ENCODE measurements at regions not wholly inside any gene's neighbourhood (a gene's known extent, or its start where the extent isn't known, plus 50 kb on each side); places are given as distances from the start of the nearest gene placed in this dataset.

DNA sequence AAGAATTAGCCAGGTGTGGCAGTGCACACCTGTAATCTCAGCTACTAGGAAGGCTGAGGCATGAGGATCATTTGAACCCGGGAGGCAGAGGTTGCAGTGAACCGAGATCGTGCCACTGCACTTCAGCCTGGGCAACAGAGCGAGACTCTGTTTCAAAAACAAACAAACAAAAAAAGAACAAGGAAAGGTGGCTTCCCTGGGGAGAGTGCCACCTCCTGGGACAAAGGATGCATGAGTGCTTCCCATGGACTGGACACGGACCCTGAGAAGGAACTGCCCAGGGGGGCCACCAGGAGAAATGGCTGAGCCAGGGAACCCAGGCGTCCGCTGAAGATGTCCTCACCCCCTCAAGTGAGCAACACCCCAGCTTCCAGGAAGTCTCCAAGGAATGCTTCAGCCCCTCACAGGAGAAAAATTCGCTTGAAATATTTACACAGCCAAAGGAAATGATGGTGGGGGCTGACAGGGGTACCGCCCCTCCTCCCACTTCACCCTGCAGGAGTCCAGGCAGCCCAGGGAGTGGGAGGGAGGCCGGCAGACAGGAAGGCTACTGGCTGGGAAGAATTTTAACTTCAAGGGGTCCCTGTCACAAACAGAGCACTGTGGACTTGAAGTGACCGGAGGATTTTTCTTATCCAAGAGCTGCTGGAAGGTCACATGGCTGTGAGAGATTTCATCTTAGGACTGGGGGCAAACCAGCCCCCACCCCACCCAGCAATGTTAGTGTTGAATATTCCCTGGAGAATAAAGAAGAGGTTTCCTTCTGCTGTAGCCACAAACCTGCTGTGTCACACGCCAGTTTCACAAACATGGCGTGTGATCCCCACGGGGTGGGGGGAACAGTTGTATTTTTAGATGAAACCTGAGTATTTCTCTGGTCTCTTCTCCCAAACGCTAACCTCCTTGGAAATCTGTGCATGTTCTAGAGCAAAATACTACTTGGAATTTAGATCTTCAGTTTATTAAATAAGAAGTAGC, 90.8 kb upstream of the SLC25A33 start:
- peaks cover 36% of the 10 kb centered on the region for H3K4me1 Mint-ChIP-seq (ENCODE audit: unreplicated experiment)
- peak overlapping the region; percentile 50 for H3K27ac Mint-ChIP-seq
- H3K9me3 Mint-ChIP-seq: no peaks in the 10 kb centered on the region
- TF ChIP-seq, protein P1, sequence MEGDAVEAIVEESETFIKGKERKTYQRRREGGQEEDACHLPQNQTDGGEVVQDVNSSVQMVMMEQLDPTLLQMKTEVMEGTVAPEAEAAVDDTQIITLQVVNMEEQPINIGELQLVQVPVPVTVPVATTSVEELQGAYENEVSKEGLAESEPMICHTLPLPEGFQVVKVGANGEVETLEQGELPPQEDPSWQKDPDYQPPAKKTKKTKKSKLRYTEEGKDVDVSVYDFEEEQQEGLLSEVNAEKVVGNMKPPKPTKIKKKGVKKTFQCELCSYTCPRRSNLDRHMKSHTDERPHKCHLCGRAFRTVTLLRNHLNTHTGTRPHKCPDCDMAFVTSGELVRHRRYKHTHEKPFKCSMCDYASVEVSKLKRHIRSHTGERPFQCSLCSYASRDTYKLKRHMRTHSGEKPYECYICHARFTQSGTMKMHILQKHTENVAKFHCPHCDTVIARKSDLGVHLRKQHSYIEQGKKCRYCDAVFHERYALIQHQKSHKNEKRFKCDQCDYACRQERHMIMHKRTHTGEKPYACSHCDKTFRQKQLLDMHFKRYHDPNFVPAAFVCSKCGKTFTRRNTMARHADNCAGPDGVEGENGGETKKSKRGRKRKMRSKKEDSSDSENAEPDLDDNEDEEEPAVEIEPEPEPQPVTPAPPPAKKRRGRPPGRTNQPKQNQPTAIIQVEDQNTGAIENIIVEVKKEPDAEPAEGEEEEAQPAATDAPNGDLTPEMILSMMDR (conservative IDR thresholded peaks at IDR 0.05): no peak
- no peak for DNase-seq (ENCODE audit: extremely low spot score, unreplicated experiment)
- H3K36me3 Mint-ChIP-seq: no peaks in the 10 kb centered on the region
- peak overlapping the region; percentile 54 for H3K4me3 Mint-ChIP-seq
- H3K27me3 Mint-ChIP-seq: no peaks in the 10 kb centered on the region

GRCh38 chr1:9449110-9449627, 90.1 kb upstream of the SLC25A33 start:
- H3K4me1 Mint-ChIP-seq (ENCODE audit: unreplicated experiment): peaks cover 36% of the 10 kb centered on the region
- peak overlapping the region; percentile 54 for H3K4me3 Mint-ChIP-seq

GRCh38 chr1:9449976-9450696, 89.1 kb upstream of the SLC25A33 start:
- Mint-ChIP-seq H3K4me3 (no peak overlapping the region), H3K4me1 (ENCODE audit: unreplicated experiment) (peaks cover 31% of the 10 kb centered on the region), H3K27ac (no peak overlapping the region), H3K36me3 (no peaks in the 10 kb centered on the region), H3K9me3 (no peaks in the 10 kb centered on the region), H3K27me3 (no peaks in the 10 kb centered on the region)
- TF ChIP-seq, protein P1 (conservative IDR thresholded peaks at IDR 0.05): no peak
- no peak for DNase-seq (ENCODE audit: extremely low spot score, unreplicated experiment)

More at GRCh38 chr1:9449110-9449627, 90.1 kb upstream of the SLC25A33 start:
- DNase-seq (ENCODE audit: extremely low spot score, unreplicated experiment): no peak
- TF ChIP-seq, protein P1 (conservative IDR thresholded peaks at IDR 0.05): no peak
- H3K9me3 Mint-ChIP-seq: no peaks in the 10 kb centered on the region
- no peaks in the 10 kb centered on the region for H3K27me3 Mint-ChIP-seq
- H3K36me3 Mint-ChIP-seq: no peaks in the 10 kb centered on the region
- H3K27ac Mint-ChIP-seq: peak overlapping the region; percentile 50

DNA sequence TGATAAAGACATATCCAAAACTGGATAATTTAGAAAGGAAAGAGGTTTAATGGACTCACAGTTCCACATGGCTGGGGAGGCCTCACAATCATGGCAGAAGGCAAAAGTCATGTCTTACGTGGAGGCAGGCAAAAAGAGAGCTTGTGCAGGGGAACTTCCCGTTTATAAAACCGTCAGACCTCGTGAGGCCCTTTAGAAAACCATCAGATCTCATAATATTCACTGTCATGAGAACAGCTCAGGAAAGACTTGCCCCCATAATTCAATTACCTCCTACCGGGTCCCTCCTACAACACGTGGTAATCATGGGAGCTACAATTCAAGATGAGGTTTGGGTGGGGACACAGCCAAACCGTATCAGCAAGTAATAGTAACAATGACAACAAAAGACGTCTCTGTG, 88.2 kb upstream of the SLC25A33 start:
- peaks cover 31% of the 10 kb centered on the region for H3K4me1 Mint-ChIP-seq (ENCODE audit: unreplicated experiment)
- TF ChIP-seq, protein P1 (conservative IDR thresholded peaks at IDR 0.05): no peak
- H3K27ac Mint-ChIP-seq: no peak overlapping the region
- no peaks in the 10 kb centered on the region for H3K9me3 Mint-ChIP-seq
- no peaks in the 10 kb centered on the region for H3K36me3 Mint-ChIP-seq
- no peak overlapping the region for H3K4me3 Mint-ChIP-seq
- no peak for DNase-seq (ENCODE audit: extremely low spot score, unreplicated experiment)
- no peaks in the 10 kb centered on the region for H3K27me3 Mint-ChIP-seq

GRCh38 chr1:9452516-9453140, 86.6 kb upstream of the SLC25A33 start:
- Mint-ChIP-seq H3K27ac (no peak overlapping the region), H3K36me3 (no peaks in the 10 kb centered on the region), H3K4me1 (ENCODE audit: unreplicated experiment) (peaks cover 31% of the 10 kb centered on the region), H3K4me3 (no peak overlapping the region), H3K9me3 (no peaks in the 10 kb centered on the region), H3K27me3 (peaks cover 3% of the 10 kb centered on the region)
- TF ChIP-seq, protein P1 (conservative IDR thresholded peaks at IDR 0.05): no peak
- no peak for DNase-seq (ENCODE audit: extremely low spot score, unreplicated experiment)

All from type B pancreatic cell (in vitro differentiated cells).